G401.6 (cell line): ENCODE measurements at regions not wholly inside any gene's neighbourhood (a gene's known extent, or its start where the extent isn't known, plus 50 kb on each side); places are given as distances from the start of the nearest gene placed in this dataset.
"Not testable (repeated sequence)": the region's sequence is repeated elsewhere in the genome, so short reads cannot be mapped to it uniquely, and the experiment has no call there.

ENCODE experiments used
- FAIRE-seq: peaks from 2 replicates; lab custom pipeline; 2012; peaks lifted over from hg19 to GRCh38; lab: Jason Lieb, UNC

DNA sequence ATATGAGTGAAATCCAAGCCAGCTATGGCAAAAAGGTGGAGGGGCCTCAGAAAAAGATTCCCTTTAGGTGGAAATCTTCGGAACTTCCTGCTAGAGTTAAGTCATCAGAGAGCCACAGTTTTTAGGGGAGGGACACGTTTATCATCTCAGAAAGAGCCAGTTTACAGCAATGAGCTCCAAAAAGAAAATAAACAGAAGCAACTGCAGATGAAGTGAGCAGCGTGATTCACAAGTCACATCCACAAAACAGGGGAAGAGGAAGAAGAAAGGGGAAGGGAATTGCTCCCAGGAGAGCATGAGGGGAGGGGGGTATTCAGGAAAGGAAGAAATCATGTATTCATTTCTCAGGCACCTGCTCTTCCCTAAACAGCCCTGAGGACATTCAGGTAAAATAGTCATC lies 156.2 kb upstream of the FOXK1 start:
- FAIRE-seq, result no peak

DNA sequence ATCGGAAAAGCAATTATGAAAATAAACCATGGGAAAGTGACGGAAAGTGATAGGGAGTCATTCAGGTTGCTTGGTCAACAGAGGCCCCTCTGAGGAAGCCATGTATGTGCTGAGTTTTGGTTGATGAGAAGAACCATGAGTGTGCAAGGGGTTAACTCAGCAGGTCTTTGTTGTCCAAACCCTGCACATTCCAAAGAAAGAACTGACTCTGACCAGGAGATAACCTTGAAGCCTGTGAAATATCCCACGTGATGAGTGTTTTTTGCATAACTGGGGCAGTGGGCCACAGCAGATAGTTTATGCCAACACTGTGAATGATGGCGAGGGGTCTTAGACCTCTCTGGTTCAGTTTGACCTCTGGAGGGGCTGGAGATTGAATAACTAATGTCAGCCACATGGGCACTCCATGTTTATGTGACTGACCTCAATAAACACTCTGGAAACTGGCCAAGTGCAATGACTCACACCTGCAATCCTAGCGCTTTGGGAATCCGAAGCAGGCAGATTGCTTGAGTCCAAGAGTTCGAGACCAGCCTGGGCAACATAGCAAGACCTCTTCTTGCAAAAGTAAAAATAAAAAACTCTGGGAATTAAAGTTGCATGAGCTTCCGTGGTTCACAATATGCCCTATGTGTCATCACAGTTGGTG lies 154.0 kb upstream of the FOXK1 start:
- FAIRE-seq, result no peak

DNA sequence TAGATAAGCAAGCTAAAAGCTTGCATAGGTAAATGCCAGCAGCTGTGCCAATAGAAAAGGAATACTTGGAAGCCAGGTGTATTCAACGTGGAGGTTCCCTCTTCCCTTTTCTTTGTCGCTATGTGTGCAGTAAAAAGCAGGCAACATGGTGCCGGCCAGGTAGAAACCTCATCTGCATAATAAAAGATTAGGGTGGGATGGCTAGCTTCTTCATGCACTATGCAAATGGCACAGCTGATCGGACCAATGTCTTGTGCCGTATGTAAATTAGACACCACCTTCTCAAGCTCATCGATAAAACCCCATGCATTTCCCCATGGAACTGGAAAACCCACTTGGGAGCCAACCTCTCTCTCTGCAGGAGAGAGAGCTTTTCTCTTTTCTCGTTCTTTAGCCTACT lies 150.9 kb upstream of the FOXK1 start:
- no peak for FAIRE-seq

DNA sequence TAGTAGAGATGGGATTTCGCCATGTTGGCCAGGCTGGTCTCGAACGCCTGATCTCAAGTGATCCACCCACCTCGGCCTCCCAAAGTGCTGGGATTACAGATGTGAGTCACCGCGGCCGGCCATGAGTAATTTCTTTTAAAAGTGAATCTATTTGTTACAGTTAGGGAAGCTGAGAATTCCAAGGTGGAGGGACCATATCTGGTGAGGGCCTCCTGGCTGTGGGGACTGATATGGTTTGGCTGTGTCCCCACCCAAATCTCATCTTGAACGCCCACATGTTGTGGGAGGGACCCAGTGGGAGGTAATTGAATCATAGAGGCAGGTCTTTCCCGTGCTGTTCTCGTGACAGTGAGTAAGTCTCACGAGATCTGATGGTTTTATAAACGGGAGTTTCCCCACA lies 148.8 kb upstream of the FOXK1 start:
- not testable (repeated sequence) for FAIRE-seq

DNA sequence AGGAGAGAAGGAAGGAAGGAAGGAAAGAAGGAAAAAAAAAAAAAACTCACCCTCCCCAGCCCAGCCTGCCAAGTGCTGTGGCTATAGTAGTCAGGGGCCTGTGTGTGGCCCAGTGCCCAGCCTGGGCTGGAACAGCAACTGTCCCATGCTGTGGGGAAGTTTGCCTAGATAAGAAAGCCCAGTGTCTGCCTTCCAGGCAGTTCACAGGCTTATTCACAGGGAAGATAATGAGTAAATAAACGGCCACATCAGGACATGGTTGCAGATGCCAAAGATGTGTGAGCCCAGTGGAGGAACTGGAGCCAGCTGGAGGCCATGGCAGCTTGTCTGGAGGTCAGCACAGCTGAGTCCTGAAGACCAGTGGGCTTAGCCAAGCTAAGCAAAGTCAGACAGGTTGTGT lies 132.4 kb upstream of the FOXK1 start:
- FAIRE-seq, result no peak

DNA sequence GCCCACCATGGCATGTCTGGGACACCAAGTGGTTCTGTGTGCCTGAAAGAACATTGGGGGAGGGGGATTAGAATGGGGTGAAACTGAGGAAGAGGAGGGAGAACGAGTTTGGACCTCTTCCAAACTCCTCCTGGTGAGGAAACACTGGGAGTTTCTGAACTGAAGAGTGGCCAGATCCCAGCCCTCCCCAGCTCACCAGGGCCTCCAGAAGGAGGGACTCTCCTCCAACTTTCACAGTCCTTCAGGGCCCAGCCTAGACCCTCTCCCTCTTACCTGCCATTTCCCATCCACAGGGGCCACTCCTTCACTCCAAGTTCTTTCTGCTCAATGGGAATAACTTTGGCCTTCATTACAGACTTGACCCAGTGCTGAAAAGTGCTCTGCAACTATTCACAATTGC lies 132.0 kb upstream of the FOXK1 start:
- FAIRE-seq, result no peak

DNA sequence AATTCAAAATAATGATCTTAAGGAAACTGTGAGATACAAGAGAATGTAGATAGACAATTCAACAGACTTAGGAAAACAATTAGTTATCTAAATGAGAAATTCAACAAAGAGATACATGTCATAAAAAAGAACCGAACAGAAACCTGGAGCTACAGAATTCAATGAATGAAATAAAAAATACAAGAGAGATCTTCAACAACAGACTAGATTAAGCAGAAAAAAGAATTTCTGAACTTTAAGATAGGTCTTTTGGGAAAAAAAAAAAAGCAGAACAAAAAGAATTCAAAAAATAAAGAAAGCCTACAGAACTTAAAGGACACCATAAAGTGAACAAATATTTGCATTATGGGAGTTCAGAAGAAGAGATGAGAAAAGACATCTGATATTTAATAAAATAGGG lies 129.1 kb upstream of the FOXK1 start:
- no peak for FAIRE-seq

DNA sequence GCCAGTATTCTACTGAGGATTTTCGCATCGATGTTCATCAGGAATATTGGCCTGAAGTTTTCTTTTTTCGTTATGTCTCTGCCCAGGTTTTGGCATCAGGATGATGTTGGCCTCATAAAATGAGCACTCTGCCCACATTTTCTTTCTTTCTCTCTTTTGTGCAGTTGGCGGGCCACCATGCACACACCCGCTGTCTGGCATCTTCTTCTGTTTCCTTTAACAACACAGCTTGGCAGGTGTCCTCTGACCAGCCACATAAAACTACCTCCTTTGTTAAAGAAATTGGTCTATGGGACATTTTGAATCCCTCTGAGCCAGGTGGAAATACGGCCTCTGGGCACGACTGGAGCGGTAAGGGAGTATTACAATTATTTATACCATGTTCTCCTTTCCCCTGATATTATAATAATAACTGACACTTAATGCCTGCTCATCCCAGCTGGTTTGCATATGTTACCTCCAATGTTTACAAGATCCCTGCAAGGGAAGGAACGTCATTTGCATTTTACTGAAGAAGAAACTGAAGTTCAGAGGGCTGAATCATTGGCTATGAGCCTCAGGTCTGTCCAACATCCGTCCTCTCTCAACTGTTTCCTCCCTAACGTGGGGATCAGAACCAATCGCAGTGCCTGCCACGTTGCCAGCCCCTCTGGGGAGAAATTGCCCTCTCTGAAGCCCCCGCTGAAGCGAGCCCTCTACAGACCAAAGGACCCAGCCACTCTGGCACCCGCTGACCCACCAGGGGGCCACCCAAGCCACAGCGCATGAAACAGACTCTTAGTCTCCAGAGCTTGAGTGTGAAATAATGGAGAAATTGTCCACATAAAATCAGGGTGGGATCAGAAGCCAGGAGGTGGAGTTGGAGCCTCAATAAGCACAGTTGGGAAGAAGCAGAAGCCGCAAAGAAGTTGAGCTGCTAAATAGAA lies 125.0 kb upstream of the FOXK1 start:
- no peak for FAIRE-seq

DNA sequence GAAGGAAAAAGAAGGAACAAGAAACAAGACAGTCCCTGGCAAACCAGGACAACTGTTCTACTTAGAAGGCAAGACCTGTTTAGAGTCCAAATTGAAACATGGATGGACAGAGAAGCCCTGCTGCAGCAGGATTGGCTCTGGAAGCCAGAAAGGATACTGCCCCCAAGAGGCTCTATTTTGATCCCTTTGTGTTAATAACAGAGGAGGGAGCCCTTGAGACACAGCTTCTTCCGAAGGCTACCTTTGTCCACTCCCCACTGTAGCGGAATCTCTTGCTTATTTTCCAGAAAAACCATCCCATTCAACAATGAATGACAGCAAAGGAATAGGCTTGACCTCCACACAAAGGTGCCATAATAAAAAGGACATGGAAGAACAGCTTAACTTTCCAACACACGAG lies 120.3 kb upstream of the FOXK1 start:
- FAIRE-seq, result no peak

DNA sequence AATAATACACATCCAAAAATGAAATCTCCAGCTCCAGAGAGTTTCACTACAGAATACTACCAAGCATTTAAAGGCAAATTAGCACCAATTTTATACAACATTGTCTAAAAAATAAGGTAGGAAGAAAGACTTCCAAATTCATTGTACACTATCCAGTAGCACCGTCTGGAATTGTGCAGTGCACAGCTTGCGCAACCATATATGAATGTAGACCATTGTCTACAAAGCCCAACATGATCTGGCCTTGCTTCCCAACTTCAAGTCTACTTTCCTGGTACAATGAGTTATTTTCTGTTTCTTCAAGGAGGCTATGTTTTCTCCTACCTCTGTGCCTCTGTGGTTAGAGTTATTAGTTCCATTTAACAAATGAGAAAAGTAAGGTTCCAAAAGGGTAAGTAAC lies 115.4 kb upstream of the FOXK1 start:
- FAIRE-seq, result no peak

DNA sequence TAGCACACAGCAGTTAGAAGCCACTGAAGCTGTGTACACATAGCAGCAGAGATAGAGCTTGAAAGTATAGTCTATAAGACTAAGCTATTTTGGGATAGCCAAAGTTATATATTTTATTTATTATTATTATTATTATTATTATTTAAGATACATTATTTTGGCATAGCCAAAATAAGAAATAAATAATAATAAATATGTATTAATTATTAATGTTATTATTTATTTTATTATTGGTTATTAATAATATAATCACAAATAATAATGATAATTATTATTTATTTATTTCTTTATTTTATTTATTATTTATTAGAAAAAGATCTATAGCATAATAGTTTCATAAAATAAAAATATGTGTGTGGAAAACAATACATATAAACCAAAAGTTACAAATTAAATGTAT lies 107.2 kb upstream of the FOXK1 start:
- FAIRE-seq, result peak; percentile 98

DNA sequence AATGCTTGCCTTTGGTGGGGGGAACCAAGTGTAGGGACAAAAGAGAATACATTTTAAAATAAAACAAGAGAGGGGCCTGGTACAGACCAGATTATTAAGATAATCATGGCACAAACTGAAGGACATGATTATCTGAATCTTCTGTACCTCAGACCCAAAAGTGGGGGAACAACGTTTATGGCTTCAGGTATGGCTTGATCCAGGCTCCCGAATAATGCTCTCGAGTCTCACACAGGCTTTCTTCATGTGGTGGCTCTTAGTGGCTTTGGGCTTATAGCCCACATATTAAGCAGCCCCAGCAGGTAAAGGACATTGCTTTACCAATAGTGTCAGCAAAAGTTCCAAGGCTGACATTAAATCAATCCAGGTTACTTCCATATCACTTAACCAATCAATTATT lies 106.8 kb upstream of the FOXK1 start:
- no peak for FAIRE-seq

DNA sequence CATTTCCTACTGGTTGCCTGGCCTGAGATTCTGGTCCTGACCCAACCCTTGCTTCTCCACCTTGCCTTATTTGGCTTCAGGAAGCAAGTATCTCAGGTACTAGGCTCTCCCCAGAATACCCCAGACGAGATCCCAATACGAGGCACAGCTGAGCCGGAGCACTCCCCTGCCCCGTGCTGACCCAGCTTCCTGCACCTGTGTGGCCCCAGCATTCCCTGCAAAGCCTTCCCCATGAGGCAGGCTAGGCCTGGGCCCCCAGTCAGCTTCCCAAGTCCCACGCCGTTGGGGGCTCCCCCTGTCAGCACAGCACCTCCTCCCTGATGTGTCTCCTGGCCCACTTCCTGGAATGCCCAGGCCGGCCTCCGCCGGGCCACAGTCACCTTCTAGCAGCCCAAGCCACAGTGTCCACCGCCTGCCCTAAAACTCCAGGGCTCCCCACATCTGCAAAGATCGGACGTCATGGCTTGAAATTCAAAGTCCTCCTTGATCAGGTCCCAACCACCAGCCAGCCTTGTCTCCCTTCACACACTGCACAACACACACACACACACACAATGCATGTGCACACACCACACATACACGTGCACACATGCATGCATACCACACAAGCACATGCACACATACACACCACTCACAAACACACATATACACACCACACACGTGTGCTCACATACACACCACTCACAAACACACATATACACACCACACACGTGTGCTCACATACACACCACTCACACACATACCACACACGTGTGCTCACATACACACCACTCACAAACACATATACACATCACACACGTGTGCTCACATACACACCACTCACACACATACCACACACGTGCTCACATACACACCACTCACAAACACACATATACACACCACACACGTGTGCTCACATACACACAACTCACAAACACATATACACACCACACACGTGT lies 78.9 kb upstream of the FOXK1 start:
- FAIRE-seq, result no peak

DNA sequence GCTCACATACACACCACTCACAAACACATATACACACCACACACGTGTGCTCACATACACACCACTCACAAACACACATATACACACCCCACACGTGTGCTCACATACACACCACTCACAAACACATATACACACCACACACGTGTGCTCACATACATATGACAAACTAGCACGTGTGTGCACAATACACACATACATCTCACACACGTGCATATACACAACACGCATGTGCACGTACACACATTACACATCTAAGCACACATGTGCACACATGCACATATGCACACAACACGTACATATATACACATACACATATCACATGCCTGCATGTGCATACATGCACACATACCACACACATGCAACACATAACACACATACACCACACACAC lies 78.3 kb upstream of the FOXK1 start:
- FAIRE-seq, result no peak

DNA sequence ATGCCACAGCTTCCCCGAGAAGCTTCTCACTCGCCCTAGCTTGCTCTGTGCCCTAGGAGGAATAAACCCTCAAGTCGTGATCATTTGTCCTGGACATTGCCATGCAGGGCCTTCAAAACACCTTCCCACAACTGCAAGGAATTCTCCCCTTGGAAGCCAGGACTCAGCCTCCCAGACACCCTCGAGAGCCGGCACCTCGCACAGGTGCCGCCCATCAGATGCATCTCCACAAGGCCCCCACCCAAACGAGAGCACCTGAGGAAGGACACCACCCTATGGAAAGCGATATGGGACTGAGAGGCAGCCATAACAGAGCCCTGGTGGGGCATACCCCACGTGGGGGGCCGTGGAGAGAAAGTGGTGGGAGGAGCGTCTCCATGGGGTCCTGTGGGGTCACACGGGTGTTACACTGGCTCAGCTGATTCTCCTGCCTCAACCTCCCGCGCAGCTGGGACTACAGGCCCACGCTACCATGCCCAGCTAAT lies 77.6 kb upstream of the FOXK1 start:
- no peak for FAIRE-seq

DNA sequence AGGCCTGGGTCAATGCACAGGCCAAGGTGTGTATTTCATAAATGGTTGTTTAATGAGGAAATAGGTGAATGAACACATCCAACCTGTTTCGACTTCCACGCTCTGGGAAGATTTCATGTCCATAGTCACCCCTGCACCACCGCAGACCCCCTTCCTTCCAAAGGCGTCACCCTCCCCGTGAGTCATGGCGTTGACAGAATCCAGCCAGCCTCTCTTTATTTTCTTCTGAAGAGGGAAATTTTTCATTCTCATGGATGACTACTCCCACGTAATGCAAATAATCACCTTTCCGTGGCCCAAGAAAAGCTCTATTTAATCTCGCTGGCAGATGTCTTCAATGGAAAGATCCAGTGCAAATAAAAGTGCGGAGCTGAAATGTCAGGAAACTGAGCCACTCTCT lies 75.3 kb upstream of the FOXK1 start:
- FAIRE-seq, result no peak

DNA sequence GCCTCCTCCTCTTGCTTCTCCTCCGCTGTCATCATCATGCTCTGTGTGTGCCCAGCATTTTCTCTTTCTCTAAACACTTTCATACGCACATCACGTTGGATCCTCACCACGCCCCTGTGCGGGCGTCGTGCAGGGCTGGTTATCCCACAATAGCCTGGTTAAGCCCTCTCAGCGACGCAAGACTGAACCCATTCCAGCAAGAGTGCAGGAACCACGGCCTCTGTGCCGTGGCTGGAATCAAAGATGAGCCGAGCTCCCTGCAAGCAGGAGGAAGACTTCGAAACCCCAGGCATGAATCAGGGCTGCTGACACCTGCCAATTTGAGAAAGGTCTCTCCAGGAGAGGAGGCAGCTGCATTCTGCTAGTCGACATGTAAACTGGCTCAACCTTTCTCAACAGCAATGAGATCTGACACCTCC lies 74.8 kb upstream of the FOXK1 start:
- no peak for FAIRE-seq

DNA sequence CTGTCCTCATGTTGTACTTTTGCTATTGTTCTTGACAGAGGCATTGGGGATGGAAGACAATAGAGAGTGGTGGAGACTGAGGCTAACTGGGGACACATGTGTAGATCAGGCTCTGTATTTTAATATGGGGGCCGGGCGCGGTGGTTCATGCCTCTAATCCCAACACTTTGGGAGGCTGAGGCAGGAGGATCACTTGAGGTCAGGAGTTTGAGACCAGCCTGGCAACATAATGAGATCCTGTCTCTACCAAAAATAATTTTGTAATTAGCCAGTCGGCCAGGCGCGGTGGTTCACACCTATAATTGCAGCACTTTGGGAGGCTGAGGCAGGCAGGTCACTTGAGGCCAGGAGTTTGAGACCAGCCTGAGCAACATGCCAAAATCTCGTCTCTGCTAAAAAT lies 72.5 kb upstream of the FOXK1 start:
- not testable (repeated sequence) for FAIRE-seq

DNA sequence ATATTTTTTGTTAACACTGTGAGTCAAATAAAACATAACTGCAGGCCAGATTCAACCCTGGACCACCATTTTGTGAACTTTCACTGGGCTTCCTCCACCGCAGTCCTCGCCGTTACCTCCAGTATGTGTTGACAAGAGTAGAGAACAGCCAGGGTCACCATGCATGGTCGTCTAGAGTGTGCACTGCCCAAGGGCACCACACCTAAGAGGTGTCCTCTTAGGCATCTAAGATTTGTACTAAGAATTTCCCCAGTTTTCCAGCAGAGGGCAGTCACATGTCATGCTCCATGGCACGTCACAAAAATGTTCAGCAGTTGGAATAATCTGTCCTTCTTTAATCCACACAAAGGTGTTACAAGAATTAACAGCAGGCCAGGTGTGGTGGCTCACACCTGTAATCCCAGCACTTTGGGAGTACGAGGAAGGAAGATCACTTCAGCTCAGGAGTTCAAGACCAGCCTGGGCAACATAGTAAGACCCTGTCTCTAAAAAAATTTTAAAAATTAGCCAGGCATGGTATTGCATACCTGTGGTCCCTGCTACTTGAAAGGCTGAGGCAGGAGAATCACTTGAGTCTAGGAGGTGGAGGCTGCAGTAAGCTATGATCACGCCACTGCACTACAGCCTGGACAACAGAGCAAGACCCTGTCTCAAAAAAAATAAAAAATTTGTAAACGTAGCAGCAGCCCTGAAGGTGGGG lies 71.2 kb upstream of the FOXK1 start:
- peak; percentile 88 for FAIRE-seq

DNA sequence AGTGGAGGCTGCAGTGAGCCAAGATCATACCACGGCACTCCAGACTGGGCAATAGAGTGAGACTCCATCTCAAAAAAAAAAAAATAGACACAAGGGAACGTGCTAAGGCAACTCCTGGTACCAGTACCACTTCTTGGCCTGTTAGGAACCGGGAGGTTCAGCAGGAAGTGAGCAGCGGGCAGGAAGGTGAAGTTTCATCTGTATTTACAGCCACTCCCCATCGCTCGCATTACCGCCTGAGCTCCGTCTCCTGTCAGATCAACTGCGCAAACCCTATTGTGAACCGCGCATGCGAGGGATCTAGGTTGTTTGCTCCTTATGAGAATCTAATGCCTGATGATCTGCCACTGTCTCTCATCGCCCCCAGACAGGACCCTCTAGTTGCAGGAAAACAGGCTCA lies 69.9 kb upstream of the FOXK1 start:
- no peak for FAIRE-seq

DNA sequence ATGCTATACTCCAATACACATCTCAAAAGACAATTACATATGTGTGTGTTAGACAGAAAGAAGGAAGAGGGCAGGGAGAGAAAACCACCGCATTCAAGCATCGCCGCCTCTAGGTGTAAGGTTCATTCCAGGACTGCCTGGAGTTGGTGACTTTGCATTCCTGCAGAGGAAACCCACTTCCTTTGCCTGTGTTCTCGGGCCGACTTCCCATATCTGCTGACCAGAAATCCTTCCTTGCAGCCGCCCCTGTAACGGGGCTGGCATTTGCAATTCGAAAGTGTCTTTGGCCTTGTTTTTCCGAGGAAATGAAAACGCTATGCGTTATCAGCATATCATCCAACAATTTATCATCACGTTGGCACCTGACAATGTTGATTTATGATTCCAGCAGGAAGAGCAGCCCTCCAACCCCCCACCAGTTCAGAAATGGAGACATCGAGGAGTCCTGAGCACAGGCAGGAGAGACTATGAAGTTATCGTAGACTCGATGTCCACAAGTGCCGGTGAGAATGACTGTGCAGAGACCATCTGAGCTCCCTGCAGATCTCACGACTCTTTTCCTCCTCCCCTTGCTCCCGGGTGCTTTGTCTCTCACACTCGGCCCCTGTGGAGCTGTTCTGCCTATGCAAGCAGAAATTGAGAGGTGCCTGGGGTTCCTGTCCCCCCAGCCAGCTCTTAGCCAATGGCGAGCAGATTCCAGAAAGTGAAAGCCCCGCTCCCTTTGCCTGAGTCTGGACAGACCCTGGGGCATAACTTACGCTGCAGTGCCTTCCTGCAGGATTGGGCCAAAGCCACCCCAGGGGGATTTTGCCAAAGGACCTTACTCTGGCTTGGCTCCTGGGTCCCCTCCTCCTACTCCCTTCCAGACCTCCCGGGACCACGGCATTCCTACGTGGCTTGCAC lies 68.9 kb upstream of the FOXK1 start:
- no peak for FAIRE-seq
